GM11168 (cell line): ENCODE measurements at regions not wholly inside any gene's neighbourhood (a gene's known extent, or its start where the extent isn't known, plus 50 kb on each side); places are given as distances from the start of the nearest gene placed in this dataset.
"Not testable (repeated sequence)": the region's sequence is repeated elsewhere in the genome, so short reads cannot be mapped to it uniquely, and the experiment has no call there.

Experiments used
- in situ Hi-C: fragments of 300-500 bp; cut with MboI; formaldehyde crosslinking; loops from one replicate; pipeline ENCODE4 v1.12.0; 2022; ENCODE audit warnings: low sequenced_read_pairs; ENCODE audit not compliant: unreplicated experiment

DNA sequence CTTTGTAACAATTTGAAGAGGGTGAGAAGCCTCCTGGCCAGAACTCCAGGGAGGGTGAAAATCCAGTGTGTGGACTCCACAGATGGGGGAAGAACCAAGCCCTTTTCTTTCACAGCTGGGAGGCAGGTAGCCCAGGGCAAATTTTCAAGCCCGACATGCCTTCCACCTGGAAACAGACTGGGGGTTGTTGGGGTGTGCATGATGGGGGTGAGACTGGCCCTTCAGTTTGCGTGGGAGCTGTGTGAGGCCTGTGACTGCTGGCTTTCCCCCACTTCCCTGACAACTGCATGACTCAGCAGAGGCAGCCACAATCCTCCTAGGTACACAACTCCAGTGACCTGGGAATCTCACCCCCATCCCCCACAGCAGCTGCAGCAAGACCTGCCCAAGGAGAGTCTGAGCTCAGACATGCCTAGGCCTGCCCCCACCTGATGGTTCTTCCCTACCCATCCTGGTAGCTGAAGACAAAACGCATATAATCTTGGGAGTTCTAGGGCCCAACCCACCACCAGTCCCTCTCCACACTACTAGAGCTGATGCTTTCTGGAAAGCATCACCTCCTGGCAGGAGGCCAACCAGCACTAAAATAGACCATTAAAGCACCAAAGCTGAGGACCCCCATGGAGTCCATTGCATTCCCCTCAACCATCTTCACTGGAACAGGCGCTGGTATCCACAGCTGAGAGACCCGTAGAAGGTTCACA lies 445.4 kb downstream of the TFEC start:
- in situ Hi-C loops: no loop called here

DNA sequence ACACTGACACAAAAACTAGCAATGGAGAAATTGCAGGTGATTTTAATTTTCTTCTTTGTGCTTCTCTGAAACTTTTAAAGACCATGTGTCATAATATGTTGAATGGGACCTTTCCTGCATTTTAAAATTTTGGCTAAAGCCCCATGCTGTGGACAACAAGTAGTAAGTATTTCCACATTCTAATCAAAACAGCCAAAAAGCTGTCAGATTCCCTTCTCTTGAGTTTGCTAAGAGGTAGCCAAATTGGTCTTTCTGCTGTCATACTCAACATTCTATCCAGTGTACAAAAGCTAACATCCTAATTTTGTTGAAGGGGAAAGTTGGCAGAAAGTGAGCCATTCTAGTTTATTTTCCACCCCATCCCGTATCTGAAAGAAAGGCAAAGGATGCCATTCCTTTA lies 447.6 kb downstream of the TFEC start:
- in situ Hi-C loops: no loop called here

- in situ Hi-C loops: no loop called here
These were observed 452.0 kb downstream of the TFEC start for GRCh38 chr7:115578576-115578975.

DNA sequence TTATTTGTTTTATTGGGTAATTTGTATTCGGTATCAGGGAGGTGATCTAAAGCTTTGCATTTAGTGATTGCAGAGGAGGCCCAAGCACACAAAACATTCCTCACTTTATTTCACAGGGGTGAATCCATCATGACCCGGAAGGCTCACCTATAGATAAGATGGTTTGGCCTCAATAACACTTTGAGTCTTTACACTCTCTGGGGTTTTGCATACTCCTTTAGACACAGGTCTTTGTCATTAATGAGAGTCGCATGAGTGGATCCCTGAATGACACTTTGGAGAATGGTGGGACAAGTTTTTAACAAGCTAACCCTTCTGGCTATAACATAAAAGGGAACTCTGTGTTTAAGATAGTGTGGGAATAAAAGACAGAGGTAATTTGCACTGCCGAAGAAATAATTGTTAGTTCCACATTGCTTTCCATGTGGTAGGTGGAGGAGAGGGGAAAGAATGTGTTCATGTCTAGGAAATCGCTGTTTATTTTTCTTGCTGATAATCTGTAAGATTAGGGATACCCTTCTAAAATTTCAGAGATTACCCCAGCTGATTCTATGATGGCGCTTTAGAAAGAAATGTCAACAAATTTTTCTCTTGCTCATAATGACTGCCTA lies 455.8 kb downstream of the TFEC start:
- in situ Hi-C loops: no loop called here

DNA sequence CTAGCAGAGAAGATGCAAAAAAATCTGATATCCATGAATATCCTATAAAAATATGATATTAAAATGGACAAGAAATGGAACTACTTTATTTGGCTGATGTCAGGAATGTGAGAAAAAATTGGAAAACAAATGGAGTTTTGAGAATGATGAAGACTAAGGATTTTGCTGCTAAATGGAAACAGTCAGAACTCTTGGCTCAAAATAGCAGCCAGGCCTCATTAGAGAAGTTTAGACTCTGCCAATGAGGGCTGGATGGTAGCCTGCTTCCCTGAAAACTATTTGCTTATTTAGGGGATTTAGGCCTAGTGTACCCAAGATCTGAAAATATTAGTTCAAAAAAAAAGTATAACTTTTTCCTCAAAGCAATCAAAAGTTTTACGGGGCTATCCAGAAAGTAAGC lies 458.5 kb downstream of the TFEC start:
- in situ Hi-C loops: no loop called here

GRCh38 chr7:115561335-115562110 lies 469.0 kb downstream of the TFEC start:
- in situ Hi-C loops: no loop called here

- in situ Hi-C loops: no loop called here
These were observed 470.7 kb downstream of the TFEC start for GRCh38 chr7:115559877-115560276.

DNA sequence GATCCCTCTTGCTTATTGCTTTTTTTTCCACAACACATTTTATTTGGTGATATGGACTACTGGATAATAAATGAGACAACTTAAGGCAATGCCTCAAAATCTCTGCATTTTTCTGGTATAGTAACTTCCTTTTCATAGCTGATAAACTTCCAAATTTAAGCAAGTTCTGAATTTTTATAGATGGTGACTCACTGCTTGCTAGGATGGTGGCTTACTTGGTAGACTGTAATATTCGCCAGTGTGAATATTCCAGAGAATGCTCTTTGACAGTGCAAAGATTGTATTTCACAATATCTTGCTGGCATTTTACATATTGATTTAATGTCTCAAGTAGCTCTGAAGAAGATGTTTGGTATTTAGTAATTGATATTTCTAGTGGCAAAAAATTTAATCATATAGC lies 472.4 kb downstream of the TFEC start:
- in situ Hi-C loops: no loop called here

- in situ Hi-C loops: not testable (repeated sequence)
These were observed 473.3 kb downstream of the TFEC start for GRCh38 chr7:115557296-115557695.

GRCh38 chr7:115552766-115553165 lies 477.8 kb downstream of the TFEC start:
- in situ Hi-C loops: no loop called here

DNA sequence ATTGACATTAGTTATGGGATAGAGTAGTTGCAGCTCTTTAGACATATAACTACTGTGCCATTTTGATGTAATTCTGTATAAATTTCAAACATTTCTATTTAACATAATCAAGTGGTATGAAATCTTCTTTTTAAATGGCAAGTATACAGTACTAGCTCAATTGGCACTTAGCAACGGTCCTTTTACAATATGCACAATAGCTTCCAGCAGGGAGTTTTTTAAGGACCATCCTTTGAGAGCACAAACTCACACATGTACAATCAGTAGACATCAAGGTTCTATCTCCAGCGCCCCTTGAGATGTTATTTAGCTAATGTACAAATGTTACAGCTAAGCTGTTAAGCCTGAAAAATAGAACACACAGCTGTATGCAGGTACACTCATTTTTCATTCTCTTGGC lies 480.7 kb downstream of the TFEC start:
- in situ Hi-C loops: no loop called here

DNA sequence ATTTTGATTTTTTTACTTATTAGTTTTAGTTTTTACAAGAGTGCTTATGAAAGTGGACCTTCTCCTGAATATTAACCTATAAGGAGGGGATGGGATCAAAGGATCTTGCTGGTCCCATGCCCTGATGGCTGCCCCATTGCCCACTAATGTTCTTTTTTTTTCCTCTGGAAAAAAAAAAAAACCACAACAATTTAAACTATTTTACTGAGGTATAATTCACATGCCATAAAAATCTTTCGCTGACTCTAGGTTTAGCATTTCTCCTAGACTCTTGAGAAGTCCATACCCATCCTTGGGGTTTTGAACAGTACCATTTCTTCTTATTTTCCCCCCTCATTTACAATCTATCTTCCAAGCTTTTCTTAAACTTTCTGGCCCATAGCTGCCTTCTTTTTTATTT lies 481.8 kb downstream of the TFEC start:
- in situ Hi-C loops: no loop called here

GRCh38 chr7:115546790-115547189 lies 483.8 kb downstream of the TFEC start:
- in situ Hi-C loops: no loop called here

DNA sequence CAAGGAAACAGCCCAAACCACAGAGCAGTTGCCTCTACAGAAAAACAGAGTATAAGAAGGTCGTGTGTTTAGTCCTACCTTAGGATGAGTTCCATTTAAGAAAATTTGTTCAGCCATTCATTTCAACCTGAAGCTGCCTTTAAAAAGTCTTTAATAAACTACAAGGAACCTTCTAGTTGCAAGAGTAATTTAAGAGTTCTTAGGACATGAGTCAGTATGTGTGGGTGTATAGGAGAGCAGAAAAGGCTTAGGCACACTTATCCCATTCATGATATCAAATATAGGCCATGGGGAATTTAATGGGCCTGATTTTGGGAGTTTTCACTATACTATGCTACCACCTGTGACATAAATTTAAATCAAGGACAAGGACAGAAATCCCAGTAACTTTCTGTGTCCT lies 496.8 kb downstream of the TFEC start:
- in situ Hi-C loops: no loop called here

- in situ Hi-C loops: no loop called here
These were observed 504.3 kb downstream of the TFEC start for GRCh38 chr7:115526278-115526677.

DNA sequence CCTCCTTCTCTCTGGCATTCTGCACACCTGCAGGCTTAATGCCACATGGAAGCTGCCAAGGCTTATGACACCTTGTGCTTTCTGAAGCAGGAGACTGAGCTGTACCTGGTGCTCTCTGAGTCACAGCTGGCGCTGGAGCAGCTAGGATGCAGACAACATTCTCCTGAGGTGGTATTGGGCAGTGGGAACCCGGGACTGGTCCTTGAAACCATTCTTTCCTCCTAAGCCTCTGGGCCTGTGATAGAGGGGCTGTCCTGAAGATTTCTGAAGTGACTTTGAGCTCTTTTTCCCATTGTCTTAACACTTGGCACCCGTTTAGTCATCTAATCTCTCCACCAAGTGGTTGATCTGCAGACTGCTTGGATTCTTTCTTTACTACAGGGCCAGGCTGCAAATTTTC lies 508.4 kb downstream of the TFEC start:
- in situ Hi-C loops: no loop called here

DNA sequence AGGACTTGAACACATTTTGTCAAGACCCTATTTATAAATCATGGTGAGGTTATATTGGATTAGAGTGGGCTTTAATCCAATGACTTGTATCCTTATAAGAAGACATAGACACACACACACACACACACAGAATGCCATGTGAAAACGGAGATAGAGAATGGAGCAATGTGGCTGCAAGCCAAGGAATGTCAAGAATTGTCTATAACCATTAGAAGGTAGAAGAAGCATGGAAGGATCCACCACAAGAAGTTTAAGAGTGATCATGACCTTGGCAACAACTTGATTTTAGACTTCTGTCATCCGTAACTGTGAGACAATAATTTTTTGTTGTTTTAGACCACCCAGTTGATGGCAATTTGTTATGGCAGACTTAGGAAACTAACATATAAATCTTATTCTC lies 514.2 kb downstream of the TFEC start:
- in situ Hi-C loops: no loop called here

DNA sequence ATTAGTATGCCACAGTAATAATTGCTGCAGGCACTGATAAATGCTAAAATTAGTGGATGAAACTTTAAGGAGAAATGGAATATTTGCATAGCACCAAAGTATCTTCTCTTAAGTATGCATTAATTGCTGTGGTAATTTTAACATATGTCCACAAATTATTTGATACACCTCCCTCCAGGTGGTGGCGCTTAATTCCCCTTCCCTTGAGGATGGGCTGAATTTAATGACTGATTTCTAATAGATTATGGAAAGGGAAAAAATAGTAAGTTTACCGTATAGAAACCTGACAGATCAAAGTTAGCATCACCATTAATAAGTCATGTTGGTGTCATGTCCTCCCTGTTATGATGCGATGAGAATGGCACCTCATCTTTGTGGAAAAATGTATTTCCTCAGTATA lies 519.2 kb downstream of the TFEC start:
- in situ Hi-C loops: no loop called here

DNA sequence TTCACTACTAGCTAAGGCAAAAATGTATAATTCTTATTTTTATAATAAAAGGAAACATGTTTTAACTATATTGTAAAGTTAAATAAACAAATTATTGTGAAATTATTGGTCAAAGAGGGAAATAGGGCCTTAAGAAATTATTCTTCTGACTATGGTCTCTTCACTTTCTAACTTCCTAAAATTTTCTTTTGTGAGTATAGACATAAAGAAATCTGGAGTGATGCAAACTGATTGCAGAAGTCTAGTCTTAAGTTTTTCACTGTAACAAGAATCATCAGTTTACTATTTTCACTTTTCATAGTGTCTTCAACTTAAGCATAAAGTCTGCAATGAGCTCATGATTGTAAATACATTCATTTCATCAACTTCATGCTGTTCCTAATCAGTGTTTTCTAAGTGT lies 525.4 kb downstream of the TFEC start:
- in situ Hi-C loops: no loop called here

- in situ Hi-C loops: no loop called here
These were observed 530.6 kb downstream of the TFEC start for GRCh38 chr7:115499956-115500355.

DNA sequence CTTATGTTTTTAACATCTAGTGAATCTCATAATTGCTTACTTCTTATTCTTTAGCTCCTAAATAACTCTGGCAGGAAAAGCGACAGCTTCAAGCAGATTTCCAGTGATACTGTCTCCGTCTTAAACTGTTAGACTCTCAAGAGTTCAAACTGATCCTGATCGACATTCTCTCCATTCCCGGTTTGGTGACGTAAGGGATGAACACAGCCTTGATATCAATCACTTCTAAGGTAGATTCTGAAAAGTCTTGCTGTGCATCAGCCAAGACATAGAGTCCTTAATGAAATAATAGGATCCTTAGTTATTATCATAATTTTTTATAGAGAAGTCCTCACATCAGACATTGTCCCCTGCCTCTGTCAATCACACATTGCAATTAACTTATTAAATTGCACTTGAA lies 534.6 kb downstream of the TFEC start:
- in situ Hi-C loops: no loop called here
